Glutamatergic neuron (in vitro differentiated cells): ENCODE measurements at regions not wholly inside any gene's neighbourhood (a gene's known extent, or its start where the extent isn't known, plus 50 kb on each side); places are given as distances from the start of the nearest gene placed in this dataset.

Source experiments
- DNase-seq: peaks from one replicate; pipeline ENCODE4 v3.0.0; 2022
- H3K27ac Mint-ChIP-seq: one replicate; pipeline ENCODE4 v1.8.0; 2020; ENCODE audit warnings: mild to moderate bottlenecking, mixed read lengths, inconsistent platforms; ENCODE audit not compliant: unreplicated experiment
- H3K27me3 Mint-ChIP-seq: one replicate; pipeline ENCODE4 v1.8.0; 2020; ENCODE audit warnings: mild to moderate bottlenecking, moderate library complexity, mixed read lengths, inconsistent platforms; ENCODE audit not compliant: unreplicated experiment
- H3K36me3 Mint-ChIP-seq: one replicate; pipeline ENCODE4 v1.8.0; 2020; ENCODE audit warnings: mild to moderate bottlenecking, mixed read lengths, inconsistent platforms; ENCODE audit not compliant: unreplicated experiment
- H3K4me1 Mint-ChIP-seq: one replicate; pipeline ENCODE4 v1.8.0; 2020; ENCODE audit warnings: mild to moderate bottlenecking, low read depth, mixed read lengths, inconsistent platforms; ENCODE audit not compliant: unreplicated experiment
- H3K4me3 Mint-ChIP-seq: one replicate; pipeline ENCODE4 v1.8.0; 2020; ENCODE audit warnings: mild to moderate bottlenecking, mixed read lengths, inconsistent platforms; ENCODE audit not compliant: unreplicated experiment
- H3K9me3 Mint-ChIP-seq: one replicate; pipeline ENCODE4 v1.8.0; 2020; ENCODE audit warnings: mild to moderate bottlenecking, moderate library complexity, mixed read lengths, inconsistent platforms; ENCODE audit not compliant: unreplicated experiment
- CTCF ChIP-seq: fragments of 200-600 bp; sonication (generic); IDR thresholded peaks from one replicate; pipeline ENCODE4 v1.5.0; 2021; ENCODE audit not compliant: partially characterized antibody, unreplicated experiment

DNA sequence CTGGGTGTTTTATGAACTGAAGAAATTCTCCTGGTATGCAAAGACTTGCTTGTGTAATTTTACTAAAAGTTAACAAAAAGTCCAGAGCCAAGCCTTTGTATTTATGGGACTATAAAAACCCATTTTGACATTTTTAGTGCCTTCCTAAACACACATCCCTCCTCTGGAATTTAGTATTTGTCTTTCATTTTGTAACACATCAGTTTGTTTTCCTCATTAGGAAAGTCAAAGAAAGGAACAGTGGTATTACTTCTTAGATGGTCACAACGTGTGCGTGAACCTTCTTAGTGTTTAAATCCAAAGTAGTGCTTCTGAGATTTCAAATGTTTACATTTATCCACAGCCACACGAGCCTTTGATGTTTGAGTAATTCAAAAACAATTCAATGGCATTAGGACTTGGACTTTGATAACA lies 103.2 kb upstream of the TMEM106B start:
- TF ChIP-seq CTCF = no peak
- H3K27ac Mint-ChIP-seq = no peak overlapping the region
- no peak for DNase-seq
- no peaks in the 10 kb centered on the region for H3K36me3 Mint-ChIP-seq
- no peak overlapping the region for H3K4me3 Mint-ChIP-seq
- peaks cover 3% of the 10 kb centered on the region for H3K27me3 Mint-ChIP-seq
- peaks cover 15% of the 10 kb centered on the region for H3K4me1 Mint-ChIP-seq
- peaks cover 4% of the 10 kb centered on the region for H3K9me3 Mint-ChIP-seq

DNA sequence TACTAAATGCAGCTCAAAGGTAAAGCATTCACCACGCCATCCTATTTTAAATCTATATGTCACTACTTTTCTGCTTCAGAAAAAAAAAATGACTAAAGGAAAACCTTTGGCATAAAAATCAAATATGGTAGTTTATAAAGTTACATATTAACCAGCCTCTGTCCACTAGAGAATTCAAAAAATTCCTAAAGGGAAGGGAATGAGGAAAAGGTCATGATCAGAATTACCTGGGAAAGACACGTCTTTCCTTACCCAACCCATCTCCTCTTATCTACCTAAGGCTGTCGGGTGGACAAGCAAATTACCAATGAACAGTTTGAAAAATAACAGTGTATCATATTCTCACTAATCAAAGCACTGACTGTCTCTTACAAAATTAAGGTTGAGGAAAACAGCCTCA lies 100.7 kb upstream of the TMEM106B start:
- TF ChIP-seq CTCF = no peak
- peaks cover 8% of the 10 kb centered on the region for H3K9me3 Mint-ChIP-seq
- DNase-seq = no peak
- no peaks in the 10 kb centered on the region for H3K36me3 Mint-ChIP-seq
- peaks cover 27% of the 10 kb centered on the region for H3K4me1 Mint-ChIP-seq
- peaks cover 3% of the 10 kb centered on the region for H3K27me3 Mint-ChIP-seq
- no peak overlapping the region for H3K4me3 Mint-ChIP-seq
- no peak overlapping the region for H3K27ac Mint-ChIP-seq

GRCh38 chr7:12111422-12112405 lies 99.4 kb upstream of the TMEM106B start:
- DNase-seq = peak; percentile 67
- Mint-ChIP-seq H3K27ac (peak overlapping the region; percentile 80), H3K27me3 (peaks cover 3% of the 10 kb centered on the region), H3K4me1 (peaks cover 27% of the 10 kb centered on the region), H3K36me3 (no peaks in the 10 kb centered on the region), H3K4me3 (peak overlapping the region; percentile 79), H3K9me3 (peaks cover 8% of the 10 kb centered on the region)
- no peak for TF ChIP-seq CTCF

- H3K36me3 Mint-ChIP-seq = no peaks in the 10 kb centered on the region
- H3K27me3 Mint-ChIP-seq = peaks cover 3% of the 10 kb centered on the region
- peaks cover 8% of the 10 kb centered on the region for H3K9me3 Mint-ChIP-seq
- H3K4me1 Mint-ChIP-seq = peaks cover 21% of the 10 kb centered on the region
- H3K27ac Mint-ChIP-seq = no peak overlapping the region
- H3K4me3 Mint-ChIP-seq = no peak overlapping the region
- TF ChIP-seq CTCF = no peak
- DNase-seq = no peak
Measured at GRCh38 chr7:12117170-12117569, 93.9 kb upstream of the TMEM106B start.
